K562 (cell line): ENCODE measurements at regions not wholly inside any gene's neighbourhood (a gene's known extent, or its start where the extent isn't known, plus 50 kb on each side); places are given as distances from the start of the nearest gene placed in this dataset.

Experiments
- ATAC-seq: fragments of 200-7000 bp; cut with Tn5 transposase; 3 replicates; pipeline ENCODE4 v1.9.1; 2020; ENCODE audit warnings: moderate library complexity
- BruUV-seq: library from RNA; stranded (reverse); fragments of 400-500 nt; replicated peaks from 2 replicates; lab custom pipeline; 2021; lab: Mats Ljungman, UMichigan
- CTCF ChIA-PET: fragments of 300-600 bp; formaldehyde crosslinking; extraction: SDS; loops from one replicate; lab custom pipeline; 2021; ENCODE audit warnings: low intra/inter-chr PET ratio; lab: Yijun Ruan, JAX
- POLR2A ChIA-PET: fragments of 300-600, 350-650 bp; sonication (Branson Sonifier 250); formaldehyde crosslinking; extraction: SDS; loops from one replicate; lab custom pipeline; 2021; ENCODE audit warnings: antibody characterized with exemption, inconsistent platforms; lab: Yijun Ruan, JAX
- DNase-seq, 4 experiments: peaks; one replicate each; pipeline versions ENCODE4 v3.0.0 to v3.0.0-alpha.2; 2011 to 2018; ENCODE audit warnings: low spot score in 3 of 4, mixed read lengths in 3 of 4; ENCODE audit errors: extremely low read depth in 1 of 4
- FAIRE-seq: peaks from 2 replicates; lab custom pipeline; 2011; peaks lifted over from hg19 to GRCh38; lab: Jason Lieb, UNC
- H2AFZ ChIP-seq: 2 replicates; pipeline ENCODE4 v1.6.0; 2011; ENCODE audit warnings: low read depth, low read length, control low read depth, inconsistent platforms
- H3K27ac ChIP-seq: fragments of 200-600 bp; 3 replicates; pipeline ENCODE4 v1.8.0; 2011; ENCODE audit warnings: low read depth, mild to moderate bottlenecking, control low read depth, inconsistent platforms, low read length, moderate library complexity, mixed read lengths; ENCODE audit errors: extremely low read depth
- H3K27me3 ChIP-seq, 2 experiments: fragments of 300-600 bp in 1 of 2; 2 replicates in 1 of 2; 3 replicates in 1 of 2; pipeline versions ENCODE4 v1.6.0 to v1.8.0; 2011; ENCODE audit warnings: inconsistent platforms in 2 of 2, low read length in 2 of 2, mild to moderate bottlenecking in 1 of 2, mixed read lengths in 1 of 2, moderate library complexity in 1 of 2; ENCODE audit not compliant: control insufficient read depth in 2 of 2, insufficient read depth in 2 of 2
- H3K36me3 ChIP-seq: fragments of 300-600 bp; 3 replicates; pipeline ENCODE4 v1.8.0; 2011; ENCODE audit warnings: mild to moderate bottlenecking, low read length, inconsistent platforms; ENCODE audit not compliant: control insufficient read depth, insufficient read depth
- H3K4me1 ChIP-seq, 2 experiments: fragments of 200-600 bp in 1 of 2; replicated peaks in 1 of 2; 2 replicates in 1 of 2; 3 replicates in 1 of 2; pipeline versions ENCODE4 v1.5.1 to v1.8.0; 2011; ENCODE audit warnings: inconsistent platforms in 2 of 2, low read length in 2 of 2, mild to moderate bottlenecking in 1 of 2, mixed read lengths in 1 of 2, moderate library complexity in 1 of 2; ENCODE audit not compliant: control insufficient read depth in 2 of 2, insufficient read depth in 2 of 2
- H3K4me2 ChIP-seq: 2 replicates; pipeline ENCODE4 v1.6.1; 2011; ENCODE audit warnings: low read length, control low read depth, inconsistent platforms, mixed read lengths; ENCODE audit not compliant: insufficient read depth
- H3K4me3 ChIP-seq: fragments of 200-600 bp; sonication (generic), shearing (Covaris generic); 2 replicates; pipeline ENCODE4 v1.5.1; 2016; ENCODE audit warnings: control low read depth, inconsistent platforms
- H3K79me2 ChIP-seq: fragments of 200-600 bp; 3 replicates; pipeline ENCODE4 v1.8.0; 2011; ENCODE audit warnings: low read length, inconsistent platforms; ENCODE audit not compliant: control insufficient read depth, insufficient read depth
- H3K9ac ChIP-seq, 2 experiments: 2 replicates each; pipeline versions ENCODE4 v1.6.0 to v1.6.1; 2011; ENCODE audit warnings: low read depth in 2 of 2, low read length in 2 of 2, control low read depth in 1 of 2, inconsistent platforms in 1 of 2, mild to moderate bottlenecking in 1 of 2, mixed read lengths in 1 of 2; ENCODE audit not compliant: insufficient read depth in 1 of 2
- H3K9me1 ChIP-seq: one replicate; pipeline ENCODE4 v1.6.0; 2011; ENCODE audit warnings: inconsistent platforms, mild to moderate bottlenecking, low read length, moderate library complexity; ENCODE audit not compliant: control insufficient read depth, insufficient read depth
- H3K9me3 ChIP-seq: replicated peaks from 2 replicates; pipeline ENCODE4 v1.5.1; 2011; ENCODE audit warnings: low read depth, low read length, inconsistent platforms; ENCODE audit not compliant: control insufficient read depth, insufficient read depth
- H4K20me1 ChIP-seq: replicated peaks from 2 replicates; pipeline ENCODE4 v1.6.1; 2011; ENCODE audit warnings: low read length, inconsistent platforms, mixed read lengths; ENCODE audit not compliant: control insufficient read depth, insufficient read depth
- HBP1 ChIP-seq: fragments of 450-650 bp; formaldehyde crosslinking; IDR thresholded peaks from 2 replicates; pipeline ENCODE4 v1.4.0; 2022; ENCODE audit warnings: missing genetic modification characterization
- KDM2B ChIP-seq: fragments of 250-450 bp; sonication (Bioruptor Pico); IDR thresholded peaks from 2 replicates; pipeline ENCODE4 v1.8.0; 2021; ENCODE audit warnings: mild to moderate bottlenecking, moderate library complexity
- RBFOX2 ChIP-seq: fragments of 200-400 bp; formaldehyde crosslinking; IDR thresholded peaks from 2 replicates; pipeline ENCODE4 v1.6.1; 2017; ENCODE audit warnings: low read depth, mild to moderate bottlenecking, low read length, moderate library complexity
- RFX7 ChIP-seq: fragments of 250-450 bp; sonication (Bioruptor Pico); IDR thresholded peaks from 2 replicates; pipeline ENCODE4 v1.5.1; 2021; ENCODE audit warnings: mild to moderate bottlenecking
- RNF2 ChIP-seq: sonication (generic); IDR thresholded peaks from 2 replicates; pipeline ENCODE4 v1.6.1; 2016
- ZNF785 ChIP-seq: fragments of 250-450 bp; sonication (Bioruptor Pico); IDR thresholded peaks from 2 replicates; pipeline ENCODE4 v1.4.0; 2020; ENCODE audit warnings: mild to moderate bottlenecking
- WGBS: fragments of 100-300 bp; shearing (Covaris generic); methylation state at CpG from one replicate; pipeline ENCODE4 v1.1.6; 2016; ENCODE audit warnings: low coverage, mixed read lengths; ENCODE audit not compliant: insufficient coverage; ENCODE audit errors: missing lambda C conversion rate; 5-methylcytosine and 5-hydroxymethylcytosine counted together
- in situ Hi-C: fragments of 300-500 bp; cut with MboI; formaldehyde crosslinking; loops from 4 replicates; pipeline ENCODE4 v1.15.0; 2018; ENCODE audit warnings: inconsistent platforms, mixed read lengths
- intact Hi-C: fragments of 100-400 bp; cut with micrococcal nuclease; formaldehyde crosslinking; loops from 2 replicates; pipeline ENCODE4 v1.14.2; 2022

- 3% methylated on average over 8 of the region's 8 CpGs for WGBS
- Histone ChIP-seq H3K27ac (no peak overlapping the region), H3K79me2 (no peaks in the 10 kb centered on the region), H4K20me1 (no peaks in the 10 kb centered on the region; the same call in 1 of the 2 replicates), H2AFZ (no peak overlapping the region), H3K9me1 (no peaks in the 10 kb centered on the region), H3K27me3 (peaks cover 19 to 20% of the 10 kb centered on the region in 2 experiments), H3K4me2 (no peak overlapping the region), H3K9me3 (no peaks in the 10 kb centered on the region), H3K4me3 (no peak overlapping the region), H3K4me1 (no peaks in the 10 kb centered on the region)
- CTCF ChIA-PET, result no interaction called here
- POLR2A ChIA-PET, result no interaction called here
- BruUV-seq, result no TSS peak
- FAIRE-seq (no peak), ATAC-seq (no peak)
- intact Hi-C loops, result no loop called here
- TF ChIP-seq ZNF785 (no peak), RNF2 (peak; percentile 44; the same call in 1 of the 2 replicates), HBP1 (CRISPR knock-in tag) (no peak), RFX7 (CRISPR knock-in tag) (no peak), KDM2B (CRISPR knock-in tag) (no peak), RBFOX2 (no peak)
- TF ChIP-seq, all 486 proteins: peak for 1
- H3K36me3 ChIP-seq, result no peaks in the 10 kb centered on the region
- no peak overlapping the region for H3K9ac ChIP-seq
- DNase-seq, result no peak
- in situ Hi-C loops, result no loop called here
These were observed 103.4 kb downstream of the EVX1 start for GRCh38 chr7:27345997-27346396.
